OCI-LY7 (cell line): ENCODE measurements at regions not wholly inside any gene's neighbourhood (a gene's known extent, or its start where the extent isn't known, plus 50 kb on each side); places are given as distances from the start of the nearest gene placed in this dataset.

ENCODE experiments used
- EZH2phosphoT487 ChIP-seq: fragments of 200-600 bp; sonication (generic); IDR thresholded peaks from 2 replicates; pipeline ENCODE4 v1.6.1; 2018; ENCODE audit warnings: low read depth, borderline replicate concordance, mild to moderate bottlenecking, mixed run types, antibody characterized with exemption, low read length, moderate library complexity, mixed read lengths
- TF ChIP-seq, protein P1 (sequence below): fragments of 200-600 bp; sonication (generic); conservative IDR thresholded peaks from 2 replicates; pipeline ENCODE4 v1.5.1; 2014; ENCODE audit warnings: mild to moderate bottlenecking, antibody characterized with exemption, low read length, moderate library complexity, mixed read lengths

DNA sequence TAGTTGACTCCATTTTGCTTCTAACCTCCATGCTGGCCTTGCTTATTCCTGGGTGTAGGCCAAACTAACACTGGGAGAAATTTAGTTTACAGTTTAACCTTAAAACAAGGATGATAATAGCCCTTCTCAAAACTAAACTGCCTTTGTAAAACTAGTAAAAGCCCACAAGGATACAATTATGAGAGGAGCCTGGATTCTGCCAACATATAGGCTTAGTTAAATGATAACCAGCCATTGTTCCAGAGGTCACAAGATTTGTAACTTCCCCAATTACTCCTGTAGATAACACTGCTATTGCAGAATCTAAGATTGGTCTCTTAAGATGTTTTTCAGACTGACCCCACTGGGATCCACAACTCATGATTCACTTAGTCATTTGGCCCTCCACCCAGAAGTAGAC, 2300.3 kb upstream of the C9orf72 start:
- no peak for TF ChIP-seq EZH2phosphoT487
- TF ChIP-seq, protein P1, sequence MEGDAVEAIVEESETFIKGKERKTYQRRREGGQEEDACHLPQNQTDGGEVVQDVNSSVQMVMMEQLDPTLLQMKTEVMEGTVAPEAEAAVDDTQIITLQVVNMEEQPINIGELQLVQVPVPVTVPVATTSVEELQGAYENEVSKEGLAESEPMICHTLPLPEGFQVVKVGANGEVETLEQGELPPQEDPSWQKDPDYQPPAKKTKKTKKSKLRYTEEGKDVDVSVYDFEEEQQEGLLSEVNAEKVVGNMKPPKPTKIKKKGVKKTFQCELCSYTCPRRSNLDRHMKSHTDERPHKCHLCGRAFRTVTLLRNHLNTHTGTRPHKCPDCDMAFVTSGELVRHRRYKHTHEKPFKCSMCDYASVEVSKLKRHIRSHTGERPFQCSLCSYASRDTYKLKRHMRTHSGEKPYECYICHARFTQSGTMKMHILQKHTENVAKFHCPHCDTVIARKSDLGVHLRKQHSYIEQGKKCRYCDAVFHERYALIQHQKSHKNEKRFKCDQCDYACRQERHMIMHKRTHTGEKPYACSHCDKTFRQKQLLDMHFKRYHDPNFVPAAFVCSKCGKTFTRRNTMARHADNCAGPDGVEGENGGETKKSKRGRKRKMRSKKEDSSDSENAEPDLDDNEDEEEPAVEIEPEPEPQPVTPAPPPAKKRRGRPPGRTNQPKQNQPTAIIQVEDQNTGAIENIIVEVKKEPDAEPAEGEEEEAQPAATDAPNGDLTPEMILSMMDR: no peak
